Mammary epithelial cell (primary cell): ENCODE measurements at regions not wholly inside any gene's neighbourhood (a gene's known extent, or its start where the extent isn't known, plus 50 kb on each side); places are given as distances from the start of the nearest gene placed in this dataset.

Experiments used
- EZH2 ChIP-seq: IDR thresholded peaks from 2 replicates; pipeline ENCODE4 v1.6.1; 2012; ENCODE audit warnings: low read length, inconsistent platforms, borderline replicate concordance
- TF ChIP-seq, protein P1 (sequence below), 2 donors: IDR thresholded peaks in 1 of 2; conservative IDR thresholded peaks in 1 of 2; 2 replicates each; pipeline ENCODE4 v1.5.1; 2011 to 2012; ENCODE audit warnings: inconsistent platforms in 2 of 2, low read length in 2 of 2, mild to moderate bottlenecking in 2 of 2, control low read depth in 1 of 2, low read depth in 1 of 2; ENCODE audit not compliant: insufficient read depth in 1 of 2; ENCODE audit errors: extremely low read depth in 1 of 2

GRCh38 chr3:188008582-188009213, 145.3 kb upstream of the LPP start:
- no peak for TF ChIP-seq EZH2
- TF ChIP-seq, protein P1, sequence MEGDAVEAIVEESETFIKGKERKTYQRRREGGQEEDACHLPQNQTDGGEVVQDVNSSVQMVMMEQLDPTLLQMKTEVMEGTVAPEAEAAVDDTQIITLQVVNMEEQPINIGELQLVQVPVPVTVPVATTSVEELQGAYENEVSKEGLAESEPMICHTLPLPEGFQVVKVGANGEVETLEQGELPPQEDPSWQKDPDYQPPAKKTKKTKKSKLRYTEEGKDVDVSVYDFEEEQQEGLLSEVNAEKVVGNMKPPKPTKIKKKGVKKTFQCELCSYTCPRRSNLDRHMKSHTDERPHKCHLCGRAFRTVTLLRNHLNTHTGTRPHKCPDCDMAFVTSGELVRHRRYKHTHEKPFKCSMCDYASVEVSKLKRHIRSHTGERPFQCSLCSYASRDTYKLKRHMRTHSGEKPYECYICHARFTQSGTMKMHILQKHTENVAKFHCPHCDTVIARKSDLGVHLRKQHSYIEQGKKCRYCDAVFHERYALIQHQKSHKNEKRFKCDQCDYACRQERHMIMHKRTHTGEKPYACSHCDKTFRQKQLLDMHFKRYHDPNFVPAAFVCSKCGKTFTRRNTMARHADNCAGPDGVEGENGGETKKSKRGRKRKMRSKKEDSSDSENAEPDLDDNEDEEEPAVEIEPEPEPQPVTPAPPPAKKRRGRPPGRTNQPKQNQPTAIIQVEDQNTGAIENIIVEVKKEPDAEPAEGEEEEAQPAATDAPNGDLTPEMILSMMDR (conservative IDR thresholded peaks at IDR 0.05 in 1 of 2, IDR thresholded peaks at IDR 0.05 in 1 of 2; ENCODE audit: extremely low read depth in 1 of 2, insufficient read depth in 1 of 2, low read depth in 1 of 2, low read length in 2 of 2) = no peak
